ENCODE measurements at regions not wholly inside any gene's neighbourhood (a gene's known extent, or its start where the extent isn't known, plus 50 kb on each side); places are given as distances from the start of the nearest gene placed in this dataset.

DNA sequence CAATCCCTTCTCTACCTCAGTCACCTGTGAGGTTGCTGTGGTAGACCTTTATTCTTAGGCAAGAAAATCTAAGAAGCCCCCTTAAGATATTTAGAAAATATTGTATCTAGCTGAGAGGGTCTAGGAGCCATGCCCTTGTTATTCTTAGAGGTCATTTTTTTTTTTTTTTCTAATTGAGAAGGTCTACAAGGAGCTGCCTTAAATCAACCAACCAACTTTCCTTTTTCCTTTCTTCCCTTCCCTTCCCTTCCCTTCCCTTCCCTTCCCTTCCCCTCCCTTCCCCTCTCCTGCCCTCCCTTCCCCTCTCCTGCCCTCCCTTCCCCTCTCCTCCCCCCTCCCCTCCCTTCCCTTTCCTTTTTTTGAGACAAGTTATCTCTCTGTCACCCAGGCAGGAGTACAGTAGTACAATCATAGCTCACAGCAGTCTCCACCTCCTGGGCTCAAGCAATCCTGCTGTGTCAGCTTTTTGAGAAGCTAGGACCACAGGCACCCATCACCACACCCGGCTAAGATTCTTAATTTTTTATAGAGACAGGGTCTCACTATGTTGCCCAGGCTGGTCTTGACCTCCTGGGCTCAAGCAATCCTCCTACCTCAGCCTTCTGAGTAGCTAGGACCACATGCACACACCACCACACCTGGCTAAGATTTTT, 668.4 kb upstream of the FBXO33 start:
- H3K27me3 Mint-ChIP-seq = no peaks in the 10 kb centered on the region
- TF ChIP-seq, protein P1, sequence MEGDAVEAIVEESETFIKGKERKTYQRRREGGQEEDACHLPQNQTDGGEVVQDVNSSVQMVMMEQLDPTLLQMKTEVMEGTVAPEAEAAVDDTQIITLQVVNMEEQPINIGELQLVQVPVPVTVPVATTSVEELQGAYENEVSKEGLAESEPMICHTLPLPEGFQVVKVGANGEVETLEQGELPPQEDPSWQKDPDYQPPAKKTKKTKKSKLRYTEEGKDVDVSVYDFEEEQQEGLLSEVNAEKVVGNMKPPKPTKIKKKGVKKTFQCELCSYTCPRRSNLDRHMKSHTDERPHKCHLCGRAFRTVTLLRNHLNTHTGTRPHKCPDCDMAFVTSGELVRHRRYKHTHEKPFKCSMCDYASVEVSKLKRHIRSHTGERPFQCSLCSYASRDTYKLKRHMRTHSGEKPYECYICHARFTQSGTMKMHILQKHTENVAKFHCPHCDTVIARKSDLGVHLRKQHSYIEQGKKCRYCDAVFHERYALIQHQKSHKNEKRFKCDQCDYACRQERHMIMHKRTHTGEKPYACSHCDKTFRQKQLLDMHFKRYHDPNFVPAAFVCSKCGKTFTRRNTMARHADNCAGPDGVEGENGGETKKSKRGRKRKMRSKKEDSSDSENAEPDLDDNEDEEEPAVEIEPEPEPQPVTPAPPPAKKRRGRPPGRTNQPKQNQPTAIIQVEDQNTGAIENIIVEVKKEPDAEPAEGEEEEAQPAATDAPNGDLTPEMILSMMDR (conservative IDR thresholded peaks at IDR 0.05) = no peak
- H3K36me3 Mint-ChIP-seq = no peaks in the 10 kb centered on the region
- no peaks in the 10 kb centered on the region for H3K4me1 Mint-ChIP-seq (ENCODE audit: unreplicated experiment)
- H3K9me3 Mint-ChIP-seq = no peaks in the 10 kb centered on the region
- H3K27ac Mint-ChIP-seq = no peak overlapping the region
- H3K4me3 Mint-ChIP-seq = no peak overlapping the region
- DNase-seq (ENCODE audit: extremely low spot score, unreplicated experiment) = no peak

DNA sequence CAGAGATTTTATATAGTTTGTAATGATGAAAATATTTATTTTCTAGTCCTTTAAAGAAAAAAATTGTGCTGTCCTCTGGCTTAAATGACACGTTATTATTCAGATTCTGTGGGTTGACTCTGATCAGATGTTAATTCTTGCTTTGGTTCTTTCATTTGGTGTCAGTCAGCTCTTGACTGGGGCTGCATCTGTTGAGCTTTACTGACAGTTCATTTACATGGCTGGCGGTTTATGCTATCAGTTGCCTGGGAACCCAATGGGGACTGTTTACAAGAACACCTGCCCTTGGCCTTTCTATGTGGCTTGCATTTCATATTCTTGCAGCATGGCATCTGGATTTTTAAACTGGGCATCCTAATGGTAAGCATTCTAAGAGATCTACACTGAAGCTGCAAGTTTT, 667.1 kb upstream of the FBXO33 start:
- Mint-ChIP-seq H3K4me1 (ENCODE audit: unreplicated experiment) (no peaks in the 10 kb centered on the region), H3K36me3 (no peaks in the 10 kb centered on the region), H3K9me3 (no peaks in the 10 kb centered on the region), H3K4me3 (no peak overlapping the region), H3K27ac (no peak overlapping the region), H3K27me3 (no peaks in the 10 kb centered on the region)
- DNase-seq (ENCODE audit: extremely low spot score, unreplicated experiment) = no peak
- TF ChIP-seq, protein P1 (conservative IDR thresholded peaks at IDR 0.05) = no peak

DNA sequence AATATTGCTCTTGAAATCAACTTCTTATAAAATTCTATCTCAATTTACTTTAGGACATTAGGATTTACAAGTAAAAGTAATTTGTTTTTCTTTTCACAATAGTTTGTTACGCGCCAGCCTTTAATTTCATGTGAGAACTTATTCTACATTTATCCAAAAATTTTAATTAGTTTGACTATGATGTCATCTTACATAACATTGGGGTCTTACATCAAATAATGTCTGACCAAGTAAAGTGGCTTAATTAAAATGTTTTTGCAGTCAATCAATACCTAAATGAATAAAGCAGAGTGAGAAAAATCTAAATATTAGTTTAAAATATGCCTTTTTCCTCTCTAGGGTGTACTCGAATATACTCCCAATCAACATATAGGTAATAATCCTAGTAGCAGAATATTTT, 666.2 kb upstream of the FBXO33 start:
- TF ChIP-seq, protein P1 (conservative IDR thresholded peaks at IDR 0.05) = no peak
- H3K9me3 Mint-ChIP-seq = no peaks in the 10 kb centered on the region
- no peaks in the 10 kb centered on the region for H3K27me3 Mint-ChIP-seq
- H3K4me1 Mint-ChIP-seq (ENCODE audit: unreplicated experiment) = no peaks in the 10 kb centered on the region
- H3K27ac Mint-ChIP-seq = no peak overlapping the region
- H3K4me3 Mint-ChIP-seq = no peak overlapping the region
- no peaks in the 10 kb centered on the region for H3K36me3 Mint-ChIP-seq
- DNase-seq (ENCODE audit: extremely low spot score, unreplicated experiment) = no peak

DNA sequence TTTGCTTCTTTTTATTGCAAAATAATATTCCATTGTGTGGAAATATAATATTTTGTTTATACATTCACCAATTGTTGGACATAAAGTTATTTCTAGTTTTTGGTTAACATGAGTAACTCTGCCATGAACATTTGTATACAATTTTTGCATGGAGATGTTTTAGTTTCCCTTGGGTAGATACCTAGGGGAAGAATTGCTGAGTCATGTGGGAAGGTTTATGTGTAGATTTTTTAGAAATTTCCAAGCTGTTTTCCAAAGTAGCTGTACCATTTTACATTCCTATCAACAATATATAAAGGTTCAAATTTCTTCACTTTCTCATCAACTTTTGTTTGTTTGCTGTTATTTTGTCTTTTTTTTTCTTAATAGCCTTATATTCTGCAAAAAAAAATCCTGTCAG, 664.7 kb upstream of the FBXO33 start:
- Mint-ChIP-seq H3K4me1 (ENCODE audit: unreplicated experiment) (no peaks in the 10 kb centered on the region), H3K27me3 (no peaks in the 10 kb centered on the region), H3K4me3 (no peak overlapping the region), H3K9me3 (no peaks in the 10 kb centered on the region), H3K27ac (no peak overlapping the region), H3K36me3 (no peaks in the 10 kb centered on the region)
- no peak for DNase-seq (ENCODE audit: extremely low spot score, unreplicated experiment)
- TF ChIP-seq, protein P1 (conservative IDR thresholded peaks at IDR 0.05) = no peak

DNA sequence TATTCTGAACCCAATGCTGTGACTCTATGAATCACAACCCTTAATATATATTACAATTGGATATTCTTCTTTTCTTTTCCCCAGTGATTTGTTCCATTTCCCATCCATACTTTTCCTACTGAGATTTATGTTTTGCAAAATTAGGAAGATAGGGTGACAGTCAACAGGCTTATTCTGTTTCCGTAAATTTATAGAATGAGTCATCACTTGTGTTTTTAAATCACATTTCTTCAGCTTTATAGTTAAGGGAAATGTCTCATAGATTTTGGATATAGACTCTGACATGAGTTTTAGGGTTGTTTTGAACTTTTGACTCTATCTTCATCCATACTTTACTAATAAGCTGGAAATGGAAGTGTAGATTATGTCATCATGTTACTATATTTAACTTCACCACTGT, 661.6 kb upstream of the FBXO33 start:
- H3K9me3 Mint-ChIP-seq = no peaks in the 10 kb centered on the region
- H3K27ac Mint-ChIP-seq = no peak overlapping the region
- no peaks in the 10 kb centered on the region for H3K4me1 Mint-ChIP-seq (ENCODE audit: unreplicated experiment)
- no peaks in the 10 kb centered on the region for H3K36me3 Mint-ChIP-seq
- DNase-seq (ENCODE audit: extremely low spot score, unreplicated experiment) = no peak
- H3K4me3 Mint-ChIP-seq = no peak overlapping the region
- H3K27me3 Mint-ChIP-seq = no peaks in the 10 kb centered on the region
- TF ChIP-seq, protein P1 (conservative IDR thresholded peaks at IDR 0.05) = no peak

DNA sequence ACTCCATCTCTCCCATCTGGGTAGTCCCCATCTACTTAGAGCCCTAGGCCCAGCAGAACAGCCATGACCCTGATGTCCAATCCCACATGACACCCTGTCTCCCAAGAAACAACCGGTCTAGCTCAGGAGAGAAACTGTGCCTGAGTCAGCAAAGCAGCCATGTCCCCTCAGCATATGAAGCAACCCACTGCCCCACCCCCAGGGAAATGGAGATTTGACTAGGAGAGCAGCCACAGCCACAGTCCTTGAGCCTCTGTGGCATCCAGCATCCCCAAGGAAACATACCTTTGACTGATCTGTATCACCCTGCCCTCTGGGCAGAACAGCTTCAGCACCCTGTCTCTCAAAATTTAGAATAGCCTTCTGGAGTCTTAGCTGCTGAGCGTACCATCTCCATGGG, 641.9 kb upstream of the FBXO33 start:
- no peaks in the 10 kb centered on the region for H3K4me1 Mint-ChIP-seq (ENCODE audit: unreplicated experiment)

More for the DNA sequence above, 641.9 kb upstream of the FBXO33 start:
- no peak for DNase-seq (ENCODE audit: extremely low spot score, unreplicated experiment)
- no peaks in the 10 kb centered on the region for H3K9me3 Mint-ChIP-seq
- no peak overlapping the region for H3K27ac Mint-ChIP-seq
- no peaks in the 10 kb centered on the region for H3K36me3 Mint-ChIP-seq
- H3K27me3 Mint-ChIP-seq = no peaks in the 10 kb centered on the region
- TF ChIP-seq, protein P1 (conservative IDR thresholded peaks at IDR 0.05) = no peak
- no peak overlapping the region for H3K4me3 Mint-ChIP-seq

Data from type B pancreatic cell (in vitro differentiated cells).